Right ventricle myocardium superior (tissue), 1 donor: ENCODE measurements at regions not wholly inside any gene's neighbourhood (a gene's known extent, or its start where the extent isn't known, plus 50 kb on each side); places are given as distances from the start of the nearest gene placed in this dataset.
A peak's percentile ranks its signal among the peaks of the same experiment; 100 is the strongest.
"Not testable (repeated sequence)": the region's sequence is repeated elsewhere in the genome, so short reads cannot be mapped to it uniquely, and the experiment has no call there.

Experiments used
- ATAC-seq: fragments of 200-7000 bp; cut with Tn5 transposase; one replicate; pipeline ENCODE4 v1.9.1; 2020; ENCODE audit warnings: mild to moderate bottlenecking; ENCODE audit not compliant: poor library complexity
- DNase-seq: peaks from one replicate; pipeline ENCODE4 v3.0.0-alpha.2; 2020
- intact Hi-C: fragments of 100-400 bp; cut with DNase I; formaldehyde crosslinking; loops from one replicate; pipeline ENCODE4 v1.11.2; 2022
- donor health status: DM: no; HTN: yes; CAD: no; lungs with severe emphysema.

DNA sequence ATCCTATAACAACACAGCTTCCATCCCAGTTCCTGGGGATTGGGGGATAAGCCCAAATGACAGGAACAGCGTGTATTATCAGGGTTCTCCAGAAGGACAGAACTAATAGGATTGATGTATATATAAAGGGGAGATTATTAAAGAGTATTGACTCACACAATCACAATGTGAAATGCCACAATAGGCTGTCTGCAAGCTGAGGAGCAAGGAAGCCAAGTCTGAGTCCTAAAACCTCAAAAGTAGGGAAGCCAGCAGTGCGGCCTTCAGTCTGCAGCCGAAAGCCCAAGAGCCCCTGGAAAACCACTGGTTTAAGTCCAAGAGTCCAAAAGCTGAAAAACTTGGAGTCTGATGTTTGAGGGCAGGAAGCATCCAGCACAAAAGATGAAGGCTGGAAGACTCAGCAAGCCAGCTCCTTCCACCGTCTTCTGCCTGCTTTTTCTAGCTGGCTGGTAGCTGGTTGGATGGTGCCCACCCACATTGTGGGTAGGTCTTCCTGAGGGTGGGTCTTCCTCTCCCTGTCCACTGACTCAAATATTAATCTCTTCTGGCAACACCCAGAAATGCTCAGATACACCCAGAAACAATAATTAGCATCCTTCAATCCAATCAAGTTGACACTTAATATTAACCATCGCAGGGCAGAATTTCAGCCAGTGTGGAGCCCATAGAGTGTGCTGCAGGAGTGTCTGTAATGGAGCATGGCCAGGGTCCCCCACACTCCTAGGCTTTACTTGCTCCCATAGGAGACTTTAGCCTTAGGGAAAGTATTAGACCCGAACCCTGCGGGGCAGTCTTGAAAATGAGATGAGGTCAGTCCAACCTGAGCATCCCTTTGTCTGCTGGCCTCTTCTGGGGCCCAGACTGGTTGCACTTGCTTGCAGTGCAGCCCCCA is 111.1 kb downstream of the SINHCAF start:
- no peak for DNase-seq
- ATAC-seq = no peak
- intact Hi-C loops = no loop called here

DNA sequence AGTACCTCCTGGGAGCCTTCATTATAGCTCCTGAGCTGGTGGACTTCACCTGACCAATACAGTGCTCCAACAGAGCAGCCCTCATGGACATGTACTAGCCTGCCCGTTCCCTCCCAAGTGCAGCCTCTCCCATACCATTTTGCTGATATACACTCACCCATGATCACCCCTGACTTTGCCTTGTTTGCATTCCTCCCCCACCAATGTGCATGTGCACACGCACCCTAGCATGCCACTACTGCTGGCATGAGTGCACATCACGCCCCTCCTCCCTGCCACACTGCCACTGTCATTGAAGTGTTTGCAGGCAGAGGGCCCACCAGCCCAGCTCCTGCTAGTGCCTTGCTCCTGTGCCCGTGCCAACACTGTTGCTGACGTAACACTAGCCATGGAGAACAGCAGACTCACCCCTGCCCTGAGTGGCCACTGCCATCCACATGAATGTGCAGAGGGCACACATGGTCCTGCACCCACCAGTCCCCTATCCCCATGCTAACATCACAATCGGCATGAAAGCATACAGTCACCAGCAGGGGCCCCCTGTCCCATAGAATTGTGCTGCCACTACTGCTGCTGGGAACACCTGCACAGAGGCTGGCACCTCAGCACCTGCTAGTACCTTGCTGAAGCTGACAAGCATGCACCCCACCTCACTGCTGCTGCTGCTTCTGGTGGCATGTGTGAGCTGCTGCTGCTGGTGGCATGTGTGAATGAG is 110.3 kb downstream of the SINHCAF start:
- intact Hi-C loops = no loop called here
- DNase-seq = peak; percentile 82
- ATAC-seq = peak; percentile 92

DNA sequence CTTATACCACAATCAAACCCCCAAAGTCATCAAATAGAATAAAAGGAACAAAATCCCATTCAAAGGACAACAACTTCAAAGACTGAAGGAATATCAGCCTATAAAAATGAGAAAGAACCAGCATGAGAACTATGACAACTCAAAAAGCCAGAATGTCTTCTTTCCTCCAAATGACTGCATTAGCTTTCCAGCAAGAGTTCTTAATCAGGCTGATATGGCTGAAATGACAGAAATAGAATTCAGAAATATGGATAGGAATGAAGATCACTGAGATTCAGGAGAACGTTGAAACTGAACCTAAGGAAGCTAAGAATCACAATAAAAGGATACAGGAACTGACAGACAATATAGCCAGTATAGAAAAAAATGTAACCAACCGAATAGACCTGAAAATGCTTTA is 109.5 kb downstream of the SINHCAF start:
- intact Hi-C loops = no loop called here
- ATAC-seq (no peak), DNase-seq (no peak)

DNA sequence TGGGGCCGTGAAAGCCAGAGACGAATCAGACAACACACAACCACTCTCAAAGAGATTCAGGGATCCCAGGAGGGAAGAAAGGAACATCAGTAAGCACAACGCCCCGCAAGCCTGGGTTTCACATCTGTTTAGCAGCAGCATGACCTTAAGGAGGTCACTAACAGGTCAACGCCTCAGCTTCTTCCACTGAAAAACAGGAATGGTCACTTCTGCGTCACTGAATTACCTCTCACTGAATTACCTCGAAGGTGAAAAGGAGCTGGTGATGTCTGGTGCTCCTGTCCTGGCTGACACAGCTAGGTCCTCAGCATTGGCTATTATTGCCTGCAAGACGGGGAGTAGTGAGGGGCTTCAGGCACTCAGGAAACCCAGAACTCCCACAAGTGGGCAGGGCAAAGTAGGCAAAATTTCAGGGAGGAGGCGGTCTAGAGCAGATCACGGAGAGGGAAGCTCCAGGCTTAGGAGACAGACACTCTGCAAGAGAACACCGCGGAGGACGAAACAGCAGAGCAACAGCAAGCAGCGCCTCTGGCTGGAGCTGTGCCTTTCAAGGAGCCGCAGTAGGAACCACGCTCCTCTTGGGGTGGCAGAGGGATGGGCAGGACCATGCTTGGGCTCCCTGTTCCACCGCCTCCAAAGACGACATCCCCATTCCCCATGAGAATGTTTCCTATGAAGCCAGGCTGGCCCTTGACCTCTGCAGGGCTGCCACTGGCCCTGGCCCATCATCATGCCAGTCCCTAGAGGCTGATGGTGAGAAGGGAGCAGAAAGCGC is 108.4 kb downstream of the SINHCAF start:
- DNase-seq (no peak), ATAC-seq (no peak)
- intact Hi-C loops = no loop called here

DNA sequence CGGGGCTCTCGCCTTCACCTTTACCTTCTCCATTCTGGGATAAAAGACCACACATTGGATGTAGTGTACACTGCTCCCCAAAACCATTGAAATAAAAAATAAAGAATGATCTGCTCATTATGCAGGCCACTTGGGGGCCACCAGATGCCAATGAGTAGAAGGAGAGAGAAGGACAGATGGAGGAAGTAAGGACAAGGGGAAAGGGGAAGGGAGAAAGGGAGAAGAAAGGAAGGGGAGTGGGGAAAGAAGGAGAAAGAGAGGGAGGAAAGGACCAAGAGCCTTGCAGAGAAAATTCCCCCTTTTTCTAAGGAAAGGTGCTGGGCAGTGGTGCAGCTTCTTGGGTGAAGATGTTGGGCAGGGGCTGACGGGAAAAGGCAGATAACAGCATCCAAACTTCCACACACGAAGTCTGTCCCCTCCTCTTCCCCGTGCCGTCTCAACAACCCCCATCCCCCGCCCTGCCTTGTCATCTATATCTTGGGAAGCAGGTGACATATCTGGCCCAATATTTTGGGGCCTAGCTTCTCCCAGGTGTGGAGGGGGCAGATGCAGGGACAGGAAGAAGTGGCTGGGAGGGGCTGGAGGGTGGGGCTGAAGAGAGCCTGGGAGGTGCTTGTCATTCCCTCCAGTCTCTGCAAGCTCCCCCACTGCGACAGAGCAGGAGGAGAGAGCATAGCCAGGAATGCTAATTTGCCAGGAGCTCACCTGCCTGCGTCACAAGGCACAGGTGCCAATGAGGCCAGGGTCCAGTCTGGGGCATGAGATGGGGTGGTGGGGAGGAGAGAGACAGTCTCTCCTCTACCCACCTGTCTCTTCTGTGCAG is 107.5 kb downstream of the SINHCAF start:
- ATAC-seq (no peak), DNase-seq (no peak)
- intact Hi-C loops = no loop called here

DNA sequence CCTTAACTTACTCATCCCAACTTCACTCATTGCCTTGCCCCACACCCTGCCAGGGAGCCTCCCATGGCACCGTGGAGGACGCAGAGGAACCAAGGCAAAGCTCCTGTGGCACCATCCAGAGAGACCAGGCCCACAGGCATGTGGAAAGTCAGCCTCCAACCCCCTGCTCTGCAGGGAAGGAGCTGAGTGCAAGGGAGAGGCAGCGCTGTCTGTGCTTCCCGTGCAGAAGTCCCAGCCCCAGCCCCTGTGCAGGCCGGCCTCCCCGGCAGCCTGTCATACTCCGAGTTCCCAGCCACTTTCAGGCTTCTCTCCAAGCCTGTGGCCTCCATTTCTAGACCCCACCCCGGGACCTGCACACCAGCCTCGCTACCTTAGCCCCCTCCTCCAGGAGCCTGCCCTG is 106.4 kb downstream of the SINHCAF start:
- DNase-seq (no peak), ATAC-seq (no peak)
- intact Hi-C loops = no loop called here

DNA sequence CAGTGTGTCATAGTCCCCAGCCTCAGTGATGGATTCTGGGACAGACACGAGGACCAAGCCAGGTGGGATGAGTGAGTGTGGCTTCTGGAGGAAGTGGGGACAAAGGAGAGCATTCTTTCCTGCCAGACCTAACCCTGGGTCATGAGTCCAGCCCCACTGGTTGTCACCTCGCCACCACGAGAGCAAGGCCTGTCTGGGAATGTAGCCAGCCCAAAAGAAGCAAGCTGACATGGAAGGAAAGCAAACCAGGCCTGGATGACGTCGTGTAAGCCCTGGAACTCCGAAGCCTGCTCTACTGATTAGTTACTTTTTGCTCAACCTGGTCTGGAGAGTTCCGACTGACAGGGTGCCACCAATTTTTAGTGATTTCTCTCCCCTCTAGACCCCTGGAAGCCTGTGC is 105.9 kb downstream of the SINHCAF start:
- ATAC-seq (peak; percentile 57), DNase-seq (no peak)
- intact Hi-C loops = no loop called here

DNA sequence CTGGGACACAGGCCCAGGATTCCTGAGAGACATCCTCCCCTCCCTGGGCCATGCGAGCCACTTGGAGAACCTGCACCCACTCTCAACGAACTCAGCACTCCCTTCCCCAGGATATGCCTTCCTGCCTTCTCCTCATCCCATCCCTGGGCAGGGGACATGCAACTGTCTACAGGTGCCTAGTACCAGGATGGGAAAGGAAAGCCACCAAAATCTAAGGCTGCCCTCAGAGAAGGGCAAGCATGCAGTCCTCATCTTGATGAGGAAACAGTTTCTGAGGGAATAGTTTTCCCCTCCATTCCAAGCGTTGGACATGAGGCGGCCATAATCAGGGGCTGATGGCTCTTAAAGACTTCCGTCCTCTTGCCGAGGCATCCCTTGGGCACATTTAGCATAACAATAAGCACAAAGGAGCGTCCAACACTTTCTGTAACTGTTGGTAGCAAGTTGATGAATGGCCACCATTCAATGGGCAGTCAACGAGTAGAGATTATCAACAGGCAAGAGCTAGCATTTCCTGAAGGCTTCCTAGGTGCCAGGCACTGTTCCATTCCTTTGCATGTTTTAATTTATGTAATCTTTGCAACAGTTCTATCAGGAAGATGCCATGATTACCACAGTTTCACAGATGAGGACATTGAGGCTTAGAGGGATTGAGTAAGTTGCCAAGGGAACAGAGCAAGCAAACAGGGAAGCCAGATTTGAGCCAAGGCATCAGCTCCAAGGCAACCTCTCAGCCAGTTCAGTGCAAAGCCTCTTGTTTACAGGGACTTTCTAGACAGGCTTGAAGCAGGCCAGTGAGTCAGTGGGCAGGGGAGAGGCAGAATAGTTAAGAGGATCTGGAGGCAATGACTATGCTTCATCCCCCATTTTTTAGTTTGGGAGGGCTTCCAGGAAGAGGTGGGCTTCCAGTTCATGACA is 105.1 kb downstream of the SINHCAF start:
- DNase-seq (no peak), ATAC-seq (no peak)
- intact Hi-C loops = no loop called here

DNA sequence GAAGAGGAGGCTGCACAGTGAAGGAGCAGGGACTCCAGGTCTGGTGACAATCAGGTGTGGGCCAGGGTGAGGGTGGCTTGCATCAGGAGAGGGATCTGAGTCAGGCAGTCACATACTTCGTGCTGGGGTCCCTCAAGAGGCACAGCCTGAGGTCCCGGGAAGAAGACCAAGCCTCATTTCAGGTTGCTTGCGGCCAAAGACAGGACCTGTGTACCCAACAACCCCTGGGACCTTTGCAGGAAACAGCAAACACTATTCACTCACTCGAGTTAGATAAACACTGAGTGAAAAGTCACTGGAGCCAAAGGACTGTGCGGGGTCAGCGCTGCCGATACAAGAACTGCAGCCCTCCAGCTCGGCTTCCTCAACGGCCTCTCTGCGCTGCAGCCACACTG is 104.4 kb downstream of the SINHCAF start:
- ATAC-seq (no peak), DNase-seq (no peak)
- intact Hi-C loops = no loop called here

DNA sequence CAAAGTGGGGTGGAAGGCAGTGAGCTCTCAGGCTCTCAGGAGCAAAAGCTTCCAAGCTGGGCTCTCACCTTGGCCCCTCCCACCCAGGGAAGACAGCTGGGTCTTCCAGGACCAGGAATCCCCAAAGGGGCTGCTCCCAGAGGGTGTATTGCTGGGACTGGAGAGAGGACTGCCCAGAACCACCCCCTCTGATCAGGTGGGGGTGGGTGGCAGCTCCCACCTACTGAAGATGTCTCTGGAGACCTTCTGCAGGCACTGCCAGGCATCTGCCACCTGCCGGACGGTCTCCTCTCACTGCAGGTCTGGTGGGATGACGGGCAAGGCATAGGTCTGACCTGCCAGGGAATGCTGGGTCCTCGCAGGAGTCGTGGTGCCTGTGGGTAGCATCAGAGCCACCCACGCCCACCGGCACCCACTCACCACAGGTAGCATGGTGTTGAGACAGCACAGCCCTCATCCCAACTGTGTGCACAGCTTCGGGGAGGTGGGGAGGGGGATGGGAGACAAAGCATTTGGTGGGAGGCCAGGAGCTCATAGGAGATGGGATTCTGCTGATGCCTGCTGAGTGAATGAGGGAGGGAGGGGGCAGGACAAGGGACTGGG is 103.2 kb downstream of the SINHCAF start:
- ATAC-seq (no peak), DNase-seq (no peak)
- intact Hi-C loops = no loop called here

DNA sequence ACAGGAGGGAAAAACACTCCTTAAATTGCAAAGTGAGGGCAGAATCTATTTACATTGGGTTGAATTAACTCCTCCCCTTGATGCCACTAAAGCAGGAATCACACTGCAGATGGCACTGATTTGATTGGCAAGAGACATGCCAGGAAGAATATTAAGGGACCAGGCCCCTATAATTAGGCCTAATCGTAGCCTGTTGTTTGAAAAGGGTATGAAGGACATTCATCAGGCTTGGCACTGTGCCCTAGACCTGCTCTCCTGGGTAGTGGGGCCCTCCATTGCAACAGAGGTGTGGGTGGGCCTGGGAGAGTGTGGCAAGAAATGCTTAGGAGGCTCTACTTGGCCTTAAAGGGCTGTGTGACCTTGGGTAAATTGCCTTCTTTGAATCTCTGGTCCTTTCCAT is 102.3 kb downstream of the SINHCAF start:
- ATAC-seq, intact Hi-C loops, DNase-seq: not testable (repeated sequence)

DNA sequence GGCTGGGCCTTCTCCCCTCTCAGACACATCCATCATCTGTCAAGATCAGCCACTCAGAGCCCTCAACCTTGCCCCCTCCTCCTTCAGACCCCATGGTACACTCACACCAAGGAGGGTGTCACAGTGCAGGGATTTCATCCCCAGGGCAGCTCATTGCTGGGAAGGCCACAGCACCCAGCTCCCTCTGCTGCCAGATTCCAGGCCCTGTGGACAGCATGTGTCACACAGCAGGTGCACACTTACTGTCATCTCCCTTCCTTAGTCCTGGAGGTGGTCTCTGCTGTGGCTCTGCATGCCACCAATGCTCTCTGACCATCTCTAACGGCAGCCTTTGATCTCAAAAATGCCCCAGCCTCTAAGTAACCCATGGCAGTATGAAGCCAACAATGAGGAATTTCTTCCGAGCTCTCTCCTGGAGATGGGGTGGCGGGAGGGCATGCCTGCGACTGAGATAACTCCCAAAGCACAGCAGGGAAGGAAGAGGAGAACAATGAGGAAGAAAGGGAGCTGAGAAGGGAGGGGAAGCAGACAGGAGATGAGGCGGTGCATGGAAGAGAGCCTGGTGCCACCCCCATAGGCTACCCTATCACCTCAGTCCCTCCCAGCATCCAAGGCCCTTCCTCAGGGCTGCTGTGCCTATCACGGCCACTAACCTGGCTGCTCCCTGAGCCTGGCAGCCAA is 101.0 kb downstream of the SINHCAF start:
- DNase-seq (no peak), ATAC-seq (no peak)
- intact Hi-C loops = no loop called here

DNA sequence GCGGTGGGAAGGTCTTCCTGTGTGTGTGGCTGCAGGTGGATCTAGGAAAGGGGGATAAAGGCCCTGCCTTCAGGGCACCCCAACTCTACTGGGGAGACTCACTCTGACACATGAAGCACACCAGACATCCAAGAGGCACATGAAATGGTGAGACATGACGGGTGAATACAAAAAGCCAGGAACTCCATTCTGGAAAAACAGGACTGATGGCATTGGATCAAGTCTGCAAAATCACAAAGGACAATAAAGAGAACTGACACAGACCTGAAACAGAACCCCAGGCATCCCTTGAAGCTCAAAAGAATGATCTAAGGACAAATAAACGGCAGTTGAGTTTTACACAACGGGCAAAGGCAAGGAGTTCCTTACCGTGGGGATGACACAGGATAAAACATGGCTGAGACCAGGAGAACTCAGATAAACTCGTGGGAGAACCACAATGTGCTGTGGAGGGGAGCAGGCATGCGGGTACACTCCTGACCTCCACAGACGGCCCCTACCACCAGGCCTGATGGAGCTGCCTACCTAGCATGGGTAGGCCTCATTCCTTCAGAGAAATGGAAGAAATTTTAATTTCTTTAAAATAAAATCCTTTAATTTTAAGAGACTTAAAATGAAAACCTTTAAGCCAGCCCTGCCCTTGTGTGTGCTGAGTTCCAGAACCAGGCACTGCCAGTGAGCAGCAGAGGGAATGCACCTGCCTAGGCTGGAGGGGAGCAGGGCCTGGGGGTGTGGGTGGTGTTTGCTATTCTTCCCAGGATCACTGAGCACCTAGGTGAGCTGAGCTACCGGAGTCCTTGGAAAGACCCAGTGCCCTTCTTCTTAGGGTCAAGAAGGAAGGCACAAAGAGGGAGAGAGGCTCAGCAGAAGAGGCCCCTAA is 100.1 kb downstream of the SINHCAF start:
- ATAC-seq (no peak), DNase-seq (no peak)
- intact Hi-C loops = no loop called here

DNA sequence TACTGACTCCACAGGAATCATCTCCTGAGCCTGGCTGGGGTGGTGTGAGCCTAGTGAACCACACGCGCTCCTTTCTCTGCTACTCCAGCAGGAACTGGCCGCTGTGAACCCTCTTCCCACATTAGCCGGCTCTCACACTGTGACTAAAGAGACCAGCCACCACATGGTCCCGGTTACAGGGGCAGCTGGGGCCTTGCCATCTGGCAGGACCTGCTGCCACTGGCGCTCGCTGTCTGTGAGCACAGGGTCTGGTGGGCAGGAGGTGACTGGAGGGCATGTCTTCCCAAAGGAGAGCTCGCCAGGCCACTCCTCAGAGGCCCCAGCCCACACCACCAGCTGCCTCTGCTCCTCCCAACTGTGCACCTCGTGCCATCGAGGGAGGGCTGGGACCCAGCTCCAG is 99.3 kb downstream of the SINHCAF start:
- intact Hi-C loops = no loop called here
- ATAC-seq (no peak), DNase-seq (no peak)

DNA sequence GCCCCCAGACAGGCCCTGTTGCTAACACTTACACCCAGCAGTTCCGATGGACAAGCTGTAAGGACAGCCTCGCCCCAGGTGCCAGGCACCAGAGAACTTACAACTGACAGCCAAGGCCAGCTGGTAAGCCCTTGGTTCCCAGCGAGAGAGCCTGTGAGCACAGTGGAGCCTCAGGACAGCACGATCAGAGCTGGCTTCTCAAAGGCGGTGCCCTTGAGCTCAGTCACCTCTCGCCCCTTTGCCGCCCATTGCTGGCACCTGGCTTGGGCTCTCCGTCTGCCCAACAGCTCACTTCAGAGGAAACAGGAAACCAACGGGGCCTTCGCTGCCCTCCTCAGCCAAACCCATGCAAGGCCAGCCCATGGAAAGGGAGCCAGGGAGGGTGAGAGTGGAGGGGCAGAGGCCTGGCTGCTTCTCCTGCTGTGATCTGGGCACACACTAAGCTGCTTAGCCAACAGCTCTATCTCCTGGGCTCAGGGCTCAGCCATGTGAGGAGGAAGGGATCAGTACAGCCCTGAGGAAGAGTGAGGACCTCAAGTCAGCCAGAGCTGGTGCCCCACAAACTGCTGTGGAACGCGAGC is 98.5 kb downstream of the SINHCAF start:
- DNase-seq (no peak), ATAC-seq (peak; percentile 9)
- intact Hi-C loops = no loop called here
